Epithelial cell of esophagus (primary cell): ENCODE measurements at regions not wholly inside any gene's neighbourhood (a gene's known extent, or its start where the extent isn't known, plus 50 kb on each side); places are given as distances from the start of the nearest gene placed in this dataset.
A peak's percentile ranks its signal among the peaks of the same experiment; 100 is the strongest.
"Not testable (repeated sequence)": the region's sequence is repeated elsewhere in the genome, so short reads cannot be mapped to it uniquely, and the experiment has no call there.

Experiments used
- DNase-seq: peaks from one replicate; pipeline ENCODE4 v3.0.0; 2010; ENCODE audit warnings: low read depth
- H3K4me3 ChIP-seq: 2 replicates; pipeline ENCODE4 v1.5.1; 2011; ENCODE audit warnings: mild to moderate bottlenecking, low read length, control low read depth
- TF ChIP-seq, protein P1 (sequence below): IDR thresholded peaks from 2 replicates; pipeline ENCODE4 v1.5.1; 2011; ENCODE audit warnings: low read depth, mild to moderate bottlenecking, low read length, control low read depth, inconsistent platforms; ENCODE audit not compliant: insufficient read depth; ENCODE audit errors: missing control alignments

- H3K4me3 ChIP-seq = no peak overlapping the region
- TF ChIP-seq, protein P1, sequence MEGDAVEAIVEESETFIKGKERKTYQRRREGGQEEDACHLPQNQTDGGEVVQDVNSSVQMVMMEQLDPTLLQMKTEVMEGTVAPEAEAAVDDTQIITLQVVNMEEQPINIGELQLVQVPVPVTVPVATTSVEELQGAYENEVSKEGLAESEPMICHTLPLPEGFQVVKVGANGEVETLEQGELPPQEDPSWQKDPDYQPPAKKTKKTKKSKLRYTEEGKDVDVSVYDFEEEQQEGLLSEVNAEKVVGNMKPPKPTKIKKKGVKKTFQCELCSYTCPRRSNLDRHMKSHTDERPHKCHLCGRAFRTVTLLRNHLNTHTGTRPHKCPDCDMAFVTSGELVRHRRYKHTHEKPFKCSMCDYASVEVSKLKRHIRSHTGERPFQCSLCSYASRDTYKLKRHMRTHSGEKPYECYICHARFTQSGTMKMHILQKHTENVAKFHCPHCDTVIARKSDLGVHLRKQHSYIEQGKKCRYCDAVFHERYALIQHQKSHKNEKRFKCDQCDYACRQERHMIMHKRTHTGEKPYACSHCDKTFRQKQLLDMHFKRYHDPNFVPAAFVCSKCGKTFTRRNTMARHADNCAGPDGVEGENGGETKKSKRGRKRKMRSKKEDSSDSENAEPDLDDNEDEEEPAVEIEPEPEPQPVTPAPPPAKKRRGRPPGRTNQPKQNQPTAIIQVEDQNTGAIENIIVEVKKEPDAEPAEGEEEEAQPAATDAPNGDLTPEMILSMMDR = no peak
- peak; percentile 44 for DNase-seq
Measured at GRCh38 chr18:9022397-9023155, 79.9 kb upstream of the NDUFV2 start.

DNA sequence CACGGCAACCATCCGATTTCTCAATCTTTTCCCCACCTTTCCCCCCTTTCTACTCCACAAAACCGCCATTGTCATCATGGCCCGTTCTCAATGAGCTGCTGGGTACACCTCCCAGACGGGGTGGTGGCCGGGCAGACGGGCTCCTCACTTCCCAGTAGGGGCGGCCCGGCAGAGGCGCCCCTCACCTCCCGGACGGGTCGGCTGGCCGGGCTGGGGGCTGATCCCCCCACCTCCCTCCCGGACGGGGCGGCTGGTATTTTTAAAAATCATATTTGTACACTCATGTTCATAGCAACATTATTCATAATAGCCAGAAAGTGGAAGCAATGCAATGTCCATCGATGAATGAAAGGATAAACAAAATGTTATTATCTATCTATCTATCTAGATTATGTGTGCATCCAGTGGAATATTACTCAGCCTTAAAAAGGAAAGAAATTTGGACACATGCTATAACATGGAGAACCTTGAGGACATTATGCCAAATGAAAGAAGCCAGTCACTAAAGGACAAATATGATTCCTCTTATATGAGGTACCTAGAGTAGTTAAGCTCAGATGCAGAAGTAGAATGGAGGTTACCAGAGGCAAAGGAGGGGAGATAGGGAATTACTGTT is 78.4 kb upstream of the NDUFV2 start:
- not testable (repeated sequence) for H3K4me3 ChIP-seq, DNase-seq

- H3K4me3 ChIP-seq = no peak overlapping the region
- peak; percentile 66 for DNase-seq
- TF ChIP-seq, protein P1 = no peak
Measured at GRCh38 chr18:9025091-9025838, 77.2 kb upstream of the NDUFV2 start.

DNA sequence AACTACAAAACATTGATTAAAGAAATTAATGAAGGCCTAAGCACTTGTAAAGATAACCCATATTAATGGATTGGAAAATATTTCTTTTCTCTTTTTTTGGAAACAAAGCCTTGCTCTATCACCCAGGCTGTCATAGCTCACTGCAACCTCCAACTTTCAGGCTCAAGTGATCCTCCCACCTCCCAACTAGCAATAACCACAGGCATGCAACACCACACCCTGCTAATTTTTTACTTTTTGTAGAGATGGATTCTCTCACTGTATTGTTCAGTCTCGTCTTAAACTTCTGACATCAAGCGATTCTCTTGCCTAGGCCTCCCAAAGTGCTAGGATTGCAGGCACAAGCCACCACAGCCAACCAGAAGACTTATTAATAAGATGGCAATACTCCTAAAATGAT is 73.4 kb upstream of the NDUFV2 start:
- DNase-seq = no peak
- TF ChIP-seq, protein P1 = no peak
- no peak overlapping the region for H3K4me3 ChIP-seq

- no peak for DNase-seq
- TF ChIP-seq, protein P1 = no peak
- no peak overlapping the region for H3K4me3 ChIP-seq
Measured at GRCh38 chr18:9032519-9032918, 70.0 kb upstream of the NDUFV2 start.

- no peak overlapping the region for H3K4me3 ChIP-seq
- TF ChIP-seq, protein P1 = no peak
- peak; percentile 72 for DNase-seq
Measured at GRCh38 chr18:9038277-9038871, 64.1 kb upstream of the NDUFV2 start.
